ENCODE measurements at regions not wholly inside any gene's neighbourhood (a gene's known extent, or its start where the extent isn't known, plus 50 kb on each side); places are given as distances from the start of the nearest gene placed in this dataset.

GRCh38 chr3:28718074-28718849 is 369.6 kb upstream of the AZI2 start (continued):
- TF ChIP-seq MAX (IDR thresholded peaks at IDR 0.05) = no peak
- no peak for TF ChIP-seq TBP (IDR thresholded peaks at IDR 0.05; ENCODE audit: low read depth, low read length)
- TF ChIP-seq BCL11A (IDR thresholded peaks at IDR 0.05; ENCODE audit: low read depth in 2 of 2, low read length in 2 of 2) = no peak
- TF ChIP-seq RBBP5 (IDR thresholded peaks at IDR 0.05; ENCODE audit: borderline replicate concordance, low read depth, low read length) = no peak

Measured in H1 (cell line).